GM21786 (cell line): ENCODE measurements at regions not wholly inside any gene's neighbourhood (a gene's known extent, or its start where the extent isn't known, plus 50 kb on each side); places are given as distances from the start of the nearest gene placed in this dataset.

Source experiments
- ATAC-seq: cut with Tn5 transposase; IDR thresholded peaks from one replicate; pipeline ENCODE4 v1.9.1; 2021; ENCODE audit not compliant: unreplicated experiment

- no peak for ATAC-seq
Measured at GRCh38 chr2:139963863-139964355, 1183.7 kb upstream of the NXPH2 start.

- ATAC-seq: no peak
Measured at GRCh38 chr2:139949242-139949972, 1169.2 kb upstream of the NXPH2 start.

DNA sequence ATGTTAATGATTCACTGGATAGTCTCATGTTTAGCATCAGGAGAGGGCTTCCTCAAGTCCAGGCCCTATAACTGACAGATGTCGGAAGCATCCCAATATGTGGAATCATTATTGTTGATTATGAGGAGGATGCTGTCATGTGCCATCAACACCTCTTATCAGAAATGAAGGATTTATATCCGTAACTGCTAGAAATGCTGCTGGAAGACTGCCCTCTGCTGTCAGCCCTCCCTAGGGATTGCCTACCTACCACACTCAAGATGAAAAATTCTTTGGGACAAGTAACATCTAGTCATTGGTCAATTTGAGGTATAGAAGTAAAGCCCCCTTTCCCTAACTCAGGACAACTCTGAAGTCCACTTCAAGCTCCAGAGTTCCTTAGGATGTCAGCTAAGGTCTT lies 1166.5 kb upstream of the NXPH2 start:
- no peak for ATAC-seq

DNA sequence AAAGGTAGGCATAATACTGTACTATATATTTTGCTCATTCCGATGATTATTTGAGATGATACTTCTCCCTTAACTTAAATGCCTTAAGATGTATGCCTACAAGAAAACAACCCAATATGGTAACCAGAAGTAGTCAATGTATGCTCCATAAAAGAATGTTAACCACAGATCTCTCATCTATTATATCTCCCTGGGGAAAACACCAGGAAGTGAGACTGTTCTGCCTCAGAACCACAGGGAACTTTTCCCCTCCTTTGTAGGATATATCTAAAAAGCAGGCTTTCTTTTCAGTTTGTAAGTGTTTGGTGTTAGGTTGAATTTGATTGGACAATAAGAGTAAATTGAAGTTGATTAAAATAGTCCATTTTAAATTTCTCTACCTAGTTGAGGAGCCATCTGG lies 1160.5 kb upstream of the NXPH2 start:
- no peak for ATAC-seq

DNA sequence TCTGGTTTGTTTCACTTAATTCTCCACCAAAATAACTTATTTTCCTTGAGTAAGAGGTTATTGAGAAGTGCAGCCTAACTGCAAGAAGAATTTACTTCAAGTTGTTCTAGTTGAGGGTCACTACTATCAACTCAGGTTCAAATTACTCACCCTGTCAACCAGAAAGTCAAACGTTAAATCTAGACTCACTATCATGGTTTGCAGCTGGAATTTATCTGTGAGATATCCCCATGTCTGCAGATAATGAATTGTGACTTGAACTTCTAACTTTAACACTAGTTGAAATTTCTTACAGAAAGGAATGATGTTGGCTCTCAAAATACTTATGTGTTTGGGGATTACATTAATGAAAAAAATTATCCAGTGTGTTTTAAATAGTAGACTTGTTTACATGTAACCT lies 1145.7 kb upstream of the NXPH2 start:
- ATAC-seq: no peak

DNA sequence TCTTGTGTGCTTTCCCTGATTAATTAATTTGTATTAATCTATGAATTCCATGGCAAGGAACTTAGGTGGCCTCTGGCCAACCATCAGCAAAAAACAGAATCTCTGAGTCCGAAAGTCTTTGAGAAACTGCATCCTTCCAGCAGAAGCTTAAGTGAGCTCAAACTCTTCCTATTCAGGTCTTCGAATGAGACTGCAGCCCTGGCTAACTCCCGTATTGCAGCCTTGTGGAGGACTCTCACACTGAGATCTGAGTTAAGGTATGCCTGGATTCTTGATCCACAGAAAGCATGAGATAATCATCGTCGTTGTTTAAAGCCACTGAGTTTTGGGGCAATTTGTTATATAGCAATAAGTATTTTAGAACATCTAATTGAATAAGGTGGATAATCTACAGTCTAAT lies 1143.9 kb upstream of the NXPH2 start:
- ATAC-seq: no peak

GRCh38 chr2:139918982-139919381 lies 1138.8 kb upstream of the NXPH2 start:
- no peak for ATAC-seq

DNA sequence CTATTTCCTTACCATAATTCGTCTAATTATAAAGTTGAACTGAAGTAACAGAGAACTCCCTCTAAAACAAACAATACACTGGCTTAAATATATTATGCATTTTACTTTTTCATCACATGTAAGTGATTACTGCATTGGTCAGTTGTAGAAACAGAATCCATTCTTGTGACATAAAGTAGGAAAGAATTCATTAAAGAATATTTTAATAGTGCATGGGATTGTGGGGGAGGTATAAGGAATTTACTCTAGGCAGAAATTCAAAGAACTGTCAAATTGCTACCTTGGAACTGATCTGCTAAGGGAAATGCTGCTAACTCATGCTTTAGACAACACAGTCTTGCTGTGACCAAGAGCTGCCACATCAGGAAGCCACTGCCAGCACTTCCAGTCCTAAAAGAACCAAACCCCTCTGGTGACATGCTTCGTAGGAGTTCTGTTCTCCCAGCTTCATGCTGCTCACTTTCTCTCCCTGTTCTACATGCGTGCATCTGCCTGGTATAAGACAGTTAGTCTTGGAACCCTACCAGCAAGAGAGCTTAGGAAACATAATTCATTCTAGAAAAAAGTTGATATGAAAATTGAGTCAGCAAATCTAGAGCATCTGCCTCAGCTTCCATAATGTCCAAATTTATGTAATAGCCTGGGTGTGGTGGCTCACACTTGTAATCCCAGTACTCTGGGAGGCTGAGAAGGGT lies 1137.6 kb upstream of the NXPH2 start:
- no peak for ATAC-seq

GRCh38 chr2:139916822-139917221 lies 1136.6 kb upstream of the NXPH2 start:
- no peak for ATAC-seq

DNA sequence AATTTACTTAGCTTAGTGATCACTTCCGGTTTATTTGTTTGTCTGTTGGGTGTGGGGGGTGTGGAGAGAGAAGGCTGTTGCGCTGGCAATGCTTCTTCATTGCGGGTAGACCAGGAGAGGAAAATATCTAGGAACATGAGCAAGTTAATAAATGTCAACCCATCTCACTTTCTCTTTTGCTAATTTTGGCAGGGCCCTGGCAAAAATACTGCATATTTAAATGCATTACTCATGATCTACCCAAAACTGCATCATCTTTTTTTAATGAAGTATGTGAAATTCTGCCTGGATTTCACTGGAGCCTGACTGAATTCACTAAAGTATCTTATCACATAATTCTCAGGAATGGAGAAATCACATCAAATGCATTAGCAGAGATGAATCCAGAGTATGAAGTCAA lies 1131.0 kb upstream of the NXPH2 start:
- no peak for ATAC-seq

GRCh38 chr2:139909136-139909535 lies 1128.9 kb upstream of the NXPH2 start:
- ATAC-seq: no peak

DNA sequence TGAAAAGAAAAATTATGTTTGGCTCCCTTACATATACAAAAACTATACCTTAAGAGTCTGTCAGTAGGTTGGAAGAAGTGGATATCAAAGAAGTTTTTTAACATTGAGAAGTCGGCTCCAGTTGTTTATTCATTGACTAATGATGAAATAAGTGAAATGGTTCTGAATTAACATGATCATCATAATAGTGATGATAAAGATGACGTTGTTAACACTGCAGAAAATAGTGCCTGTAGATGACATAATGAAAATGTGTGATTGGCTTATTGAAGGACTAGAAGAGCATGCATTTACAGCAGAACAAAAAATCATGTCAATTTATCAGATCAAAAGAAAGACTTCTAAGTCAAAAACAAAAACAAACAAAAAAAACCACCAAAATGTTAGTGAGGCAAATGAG lies 1125.4 kb upstream of the NXPH2 start:
- no peak for ATAC-seq

- ATAC-seq: no peak
Measured at GRCh38 chr2:139891636-139892035, 1111.4 kb upstream of the NXPH2 start.

DNA sequence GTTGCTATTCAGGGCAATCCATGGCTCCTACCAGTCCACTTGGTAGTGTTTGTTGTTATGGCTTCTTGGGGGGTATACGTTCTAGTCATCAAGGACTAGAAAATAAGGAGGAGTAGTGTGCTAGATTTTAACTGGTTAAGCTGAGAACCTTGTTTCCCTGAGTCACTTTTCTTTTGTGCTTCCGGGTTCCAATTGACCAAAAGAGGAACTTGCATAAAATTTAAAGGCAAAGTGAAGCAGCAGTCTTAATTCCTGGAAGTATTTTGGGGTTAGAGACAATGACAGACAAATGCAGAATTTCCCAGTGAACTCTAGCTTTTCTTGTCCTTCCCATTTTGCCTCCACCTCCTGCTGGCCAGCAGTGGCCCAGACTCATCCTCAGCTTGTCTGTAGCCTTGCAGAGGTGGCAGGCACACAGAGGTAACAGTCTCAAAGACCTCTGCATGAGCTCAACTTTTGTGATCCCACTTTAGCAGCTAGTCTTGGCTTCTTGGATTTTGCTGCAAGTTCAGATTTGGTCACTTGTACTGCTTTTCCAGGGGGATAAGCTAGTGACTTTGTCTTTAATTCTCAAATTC lies 1105.8 kb upstream of the NXPH2 start:
- no peak for ATAC-seq

DNA sequence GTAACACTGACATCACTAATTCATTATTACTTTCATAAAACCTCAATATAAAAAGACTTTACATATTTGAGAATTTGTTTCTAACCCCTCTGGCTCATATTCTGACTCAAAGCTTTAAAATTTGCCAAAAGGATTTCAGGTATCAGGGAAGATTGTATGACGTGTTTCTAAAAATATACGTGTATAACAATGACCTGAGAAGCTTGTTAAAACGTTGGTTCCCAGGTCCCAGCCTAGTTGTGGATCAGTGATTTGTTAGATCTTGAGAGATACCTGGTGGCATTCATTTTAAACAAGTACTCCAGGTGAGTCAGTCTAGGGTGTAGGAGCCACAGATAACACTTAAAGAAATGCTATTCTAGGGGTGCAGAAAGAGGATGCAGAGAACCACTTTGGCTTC lies 1096.8 kb upstream of the NXPH2 start:
- ATAC-seq: no peak

DNA sequence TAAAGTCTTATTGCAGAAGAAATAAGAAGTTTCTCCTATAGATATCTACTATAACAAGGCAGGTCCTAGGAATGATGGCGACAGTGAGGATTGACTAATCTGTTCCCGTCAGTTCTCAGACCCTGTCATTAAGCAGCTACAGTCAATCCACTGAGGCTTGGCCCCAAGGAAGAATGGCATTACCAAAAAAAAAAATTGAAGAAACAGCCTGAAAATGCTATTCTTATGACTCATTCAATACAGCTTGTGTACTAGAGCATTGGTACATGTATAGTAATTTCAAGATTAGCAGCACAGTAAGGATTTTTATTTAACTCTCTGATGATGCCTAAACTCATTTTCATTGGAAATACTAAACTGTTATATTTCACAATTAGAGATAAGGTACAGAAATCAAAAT lies 1096.1 kb upstream of the NXPH2 start:
- ATAC-seq: no peak

GRCh38 chr2:139872503-139872902 lies 1092.3 kb upstream of the NXPH2 start:
- ATAC-seq: no peak

GRCh38 chr2:139872032-139872431 lies 1091.8 kb upstream of the NXPH2 start:
- no peak for ATAC-seq

DNA sequence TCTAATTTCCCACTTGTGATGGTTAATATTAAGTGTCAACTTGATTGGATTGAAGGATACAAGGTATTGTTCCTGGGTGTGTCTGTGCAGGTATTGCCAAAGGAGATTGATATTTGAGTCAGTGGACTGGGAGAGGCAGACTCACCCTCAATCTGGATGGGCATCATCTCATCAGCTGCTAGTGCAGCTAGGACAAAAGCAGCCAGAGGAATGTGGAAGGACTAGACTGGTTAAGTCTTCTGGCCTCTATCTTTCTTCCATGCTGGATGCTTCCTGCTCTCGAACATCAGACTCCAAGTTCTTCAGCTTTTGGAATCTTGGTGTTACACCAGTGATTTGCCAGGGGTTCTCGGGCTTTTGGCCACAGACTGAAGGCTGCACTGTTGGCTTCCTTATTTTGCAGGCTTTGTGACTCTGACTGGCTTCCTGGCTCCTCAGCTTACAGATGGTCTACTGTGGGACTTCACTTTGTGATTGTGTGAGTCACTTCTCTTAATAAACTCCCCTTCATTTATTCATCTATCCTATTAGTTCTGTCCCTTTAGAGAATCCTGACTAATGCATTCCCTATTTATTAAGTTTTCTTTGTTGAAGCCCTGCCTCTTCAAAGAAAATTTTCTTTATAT lies 1087.5 kb upstream of the NXPH2 start:
- ATAC-seq: no peak

DNA sequence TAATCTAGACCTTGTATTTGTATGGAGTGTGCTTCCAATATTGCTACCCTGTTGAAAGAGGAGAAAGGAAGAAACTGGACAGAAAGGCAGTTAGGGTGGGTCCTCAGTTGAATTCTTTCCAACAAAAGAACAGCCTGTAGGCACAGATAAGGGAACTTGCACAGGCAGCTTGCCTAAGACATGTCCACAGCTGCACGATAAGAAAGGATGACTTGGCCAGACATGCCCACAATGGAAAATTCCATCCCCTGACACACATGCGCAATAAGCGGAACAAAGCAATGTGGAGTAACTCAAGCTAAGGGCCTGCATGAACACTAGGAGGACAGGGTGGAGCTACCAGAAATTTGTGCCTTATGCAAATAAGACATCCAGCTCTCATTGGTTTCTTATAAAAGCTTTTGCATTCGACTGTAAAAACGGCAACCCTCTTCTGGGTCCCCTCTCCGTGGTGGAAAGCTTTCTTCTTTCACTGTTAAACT lies 1084.7 kb upstream of the NXPH2 start:
- no peak for ATAC-seq

- ATAC-seq: no peak
Measured at GRCh38 chr2:139854769-139855483, 1074.7 kb upstream of the NXPH2 start.
